HepG2 (cell line): ENCODE measurements at regions not wholly inside any gene's neighbourhood (a gene's known extent, or its start where the extent isn't known, plus 50 kb on each side); places are given as distances from the start of the nearest gene placed in this dataset.

Experiments used
- FOXP1 ChIP-seq, 2 experiments: fragments of 450-650 bp in 1 of 2; IDR thresholded peaks; 2 replicates each; pipeline ENCODE4 v1.6.1; 2017 to 2018; ENCODE audit warnings: antibody characterized with exemption in 1 of 2
- HCFC1 ChIP-seq: fragments of 150-350 bp; IDR thresholded peaks from 2 replicates; pipeline ENCODE4 v1.6.1; 2014; ENCODE audit warnings: low read depth, low read length
- HDAC6 ChIP-seq: fragments of 200-600 bp; sonication (generic); IDR thresholded peaks from 2 replicates; pipeline ENCODE4 v1.7.0; 2017; ENCODE audit warnings: mild to moderate bottlenecking, antibody characterized with exemption, low read length, low read depth
- KMT2A ChIP-seq: sonication (generic); formaldehyde crosslinking; IDR thresholded peaks from 2 replicates; pipeline ENCODE4 v1.4.0; 2020; ENCODE audit warnings: missing genetic modification reagents
- LBX2 ChIP-seq: sonication (generic); formaldehyde crosslinking; IDR thresholded peaks from 2 replicates; pipeline ENCODE4 v1.5.0; 2020; ENCODE audit warnings: missing genetic modification reagents, mild to moderate bottlenecking, borderline replicate concordance
- NR0B2 ChIP-seq: sonication (generic); formaldehyde crosslinking; IDR thresholded peaks from 2 replicates; pipeline ENCODE4 v1.4.0; 2020; ENCODE audit warnings: mild to moderate bottlenecking, missing genetic modification reagents
- REPIN1 ChIP-seq: sonication (generic); formaldehyde crosslinking; IDR thresholded peaks from 2 replicates; pipeline ENCODE4 v1.8.0; 2022; ENCODE audit warnings: missing genetic modification reagents, low read depth, mild to moderate bottlenecking, borderline replicate concordance
- SATB2 ChIP-seq: sonication (generic); formaldehyde crosslinking; IDR thresholded peaks from 2 replicates; pipeline ENCODE4 v1.5.0; 2020; ENCODE audit warnings: missing genetic modification reagents
- TFDP2 ChIP-seq: sonication (generic); formaldehyde crosslinking; IDR thresholded peaks from 2 replicates; pipeline ENCODE4 v1.4.0; 2020; ENCODE audit warnings: missing genetic modification reagents
- THRA ChIP-seq: sonication (generic); formaldehyde crosslinking; IDR thresholded peaks from 2 replicates; pipeline ENCODE4 v1.4.0; 2020; ENCODE audit warnings: missing genetic modification reagents, borderline replicate concordance
- ZBTB7A ChIP-seq: sonication (generic); formaldehyde crosslinking; IDR thresholded peaks from 2 replicates; pipeline ENCODE4 v1.8.0; 2022; ENCODE audit warnings: mild to moderate bottlenecking, missing genetic modification reagents
- ZNF10 ChIP-seq: sonication (generic); formaldehyde crosslinking; IDR thresholded peaks from 2 replicates; pipeline ENCODE4 v1.4.0; 2020; ENCODE audit warnings: mild to moderate bottlenecking, low read depth, missing genetic modification reagents, borderline replicate concordance
- ZNF17 ChIP-seq: sonication (generic); formaldehyde crosslinking; IDR thresholded peaks from 2 replicates; pipeline ENCODE4 v1.5.0; 2020; ENCODE audit warnings: mild to moderate bottlenecking, missing genetic modification reagents
- ZNF574 ChIP-seq: sonication (generic); formaldehyde crosslinking; IDR thresholded peaks from 2 replicates; pipeline ENCODE4 v1.4.0; 2020; ENCODE audit warnings: missing genetic modification reagents
- ZNF839 ChIP-seq: sonication (generic); formaldehyde crosslinking; IDR thresholded peaks from 2 replicates; pipeline ENCODE4 v1.4.0; 2020; ENCODE audit warnings: missing genetic modification reagents, mild to moderate bottlenecking, borderline replicate concordance

GRCh38 chr13:34588362-34588761, 353.7 kb upstream of the NBEA start (continued):
- TF ChIP-seq ZNF10 (CRISPR knock-in tag): no peak
- TF ChIP-seq NR0B2 (CRISPR knock-in tag): no peak
- no peak for TF ChIP-seq REPIN1 (CRISPR knock-in tag)
- TF ChIP-seq HDAC6: no peak
- no peak for TF ChIP-seq SATB2 (CRISPR knock-in tag)
- TF ChIP-seq HCFC1: no peak
- TF ChIP-seq KMT2A (CRISPR knock-in tag): no peak
- no peak for TF ChIP-seq ZNF17 (CRISPR knock-in tag)
- no peak for TF ChIP-seq TFDP2 (CRISPR knock-in tag)
- no peak for TF ChIP-seq LBX2 (CRISPR knock-in tag)
- TF ChIP-seq ZNF574 (CRISPR knock-in tag): no peak
- TF ChIP-seq ZBTB7A (CRISPR knock-in tag): no peak
- no peak for TF ChIP-seq FOXP1 (IDR thresholded peaks at IDR 0.05)
- no peak for TF ChIP-seq FOXP1 (CRISPR knock-in tag; IDR thresholded peaks at IDR 0.05)
- no peak for TF ChIP-seq ZNF839
- TF ChIP-seq THRA: no peak
- TF ChIP-seq, all 625 proteins: peak for 0
